GM18868 (cell line): ENCODE measurements at regions not wholly inside any gene's neighbourhood (a gene's known extent, or its start where the extent isn't known, plus 50 kb on each side); places are given as distances from the start of the nearest gene placed in this dataset.
"Not testable (repeated sequence)": the region's sequence is repeated elsewhere in the genome, so short reads cannot be mapped to it uniquely, and the experiment has no call there.

Source experiments
- ATAC-seq: cut with Tn5 transposase; IDR thresholded peaks from one replicate; pipeline ENCODE4 v1.9.1; 2021; ENCODE audit warnings: mild to moderate bottlenecking, moderate library complexity; ENCODE audit not compliant: unreplicated experiment

DNA sequence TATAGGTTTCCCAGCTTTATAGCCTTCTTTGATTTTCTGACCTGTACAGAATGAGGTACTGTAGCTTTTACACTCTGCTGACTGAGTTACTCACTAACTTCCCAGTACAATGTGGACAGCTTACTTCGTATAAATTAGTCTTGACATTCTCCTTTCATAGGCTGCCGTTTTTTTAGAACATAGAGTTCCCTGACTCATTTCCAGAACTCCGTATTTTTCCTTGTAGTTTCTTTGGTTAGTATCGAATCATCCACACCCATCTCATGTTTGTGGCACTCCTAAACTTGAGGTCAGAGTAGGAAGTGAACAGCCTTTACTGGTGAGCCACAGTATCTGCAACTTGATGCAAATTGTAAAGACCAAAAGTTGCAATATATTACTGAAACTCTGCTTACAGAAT lies 303.9 kb downstream of the SLITRK5 start:
- ATAC-seq: no peak

- not testable (repeated sequence) for ATAC-seq
Observed at GRCh38 chr13:87976650-87977049, 305.5 kb downstream of the SLITRK5 start.

DNA sequence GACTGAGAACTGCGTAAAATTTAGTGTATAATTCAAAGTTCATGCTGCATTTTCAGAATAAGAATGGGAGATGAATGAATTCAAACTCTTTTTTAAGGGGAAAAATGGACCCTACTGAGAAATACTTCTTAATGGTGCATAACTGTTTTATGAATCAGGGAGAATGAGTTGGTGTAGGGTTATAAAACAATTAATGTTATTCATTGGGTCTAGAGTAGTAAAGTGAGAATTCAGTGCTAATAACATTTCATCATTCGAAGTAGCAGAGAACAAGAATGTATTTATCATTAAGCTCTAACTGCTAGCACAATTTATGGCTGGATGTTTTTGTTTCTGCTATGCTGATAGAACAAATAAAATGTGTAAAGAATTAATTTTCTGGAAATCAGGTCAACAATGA lies 310.2 kb downstream of the SLITRK5 start:
- no peak for ATAC-seq

DNA sequence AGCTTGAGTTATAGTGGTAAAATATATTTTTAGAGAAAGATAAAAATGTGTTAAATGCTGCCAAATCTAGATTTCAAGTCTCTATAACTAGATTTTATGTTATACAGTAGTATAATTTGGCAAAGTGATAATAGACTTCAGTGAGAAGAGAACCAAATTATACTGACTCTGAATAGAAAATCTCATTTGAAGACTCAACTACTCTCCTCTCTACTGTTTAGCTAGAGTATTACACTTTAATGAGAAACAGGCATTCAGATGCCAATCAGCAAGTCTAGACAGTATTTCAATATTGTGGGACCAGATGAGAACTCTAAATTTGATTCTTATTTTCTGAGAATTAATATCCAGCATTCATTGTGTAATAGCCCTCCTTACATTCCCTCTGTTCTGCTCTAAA lies 311.2 kb downstream of the SLITRK5 start:
- ATAC-seq: no peak

- ATAC-seq: no peak
Observed at GRCh38 chr13:87986639-87987250, 315.6 kb downstream of the SLITRK5 start.

GRCh38 chr13:87998081-87998480 lies 326.9 kb downstream of the SLITRK5 start:
- ATAC-seq: no peak

DNA sequence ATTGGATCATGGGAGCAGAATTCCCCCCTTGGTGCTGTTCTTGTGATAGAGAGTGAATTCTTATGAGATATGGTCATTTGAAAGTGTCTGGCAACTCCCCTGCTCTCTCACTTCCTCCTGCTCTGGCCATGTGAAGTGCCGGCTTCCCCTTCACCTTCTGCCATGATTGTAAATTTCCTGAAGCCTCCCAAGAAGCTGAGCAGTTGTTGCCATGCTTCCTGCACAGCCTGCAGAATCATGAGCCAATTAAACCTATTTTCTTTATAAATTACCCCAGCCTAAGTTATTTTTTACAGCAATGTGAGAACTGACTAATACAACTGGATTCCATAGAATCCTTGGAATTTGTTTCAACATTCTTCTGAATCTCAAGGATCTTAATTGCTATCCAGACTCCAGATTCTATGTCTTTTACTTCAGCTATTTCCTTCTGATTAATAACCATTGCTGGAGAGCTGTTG lies 328.1 kb downstream of the SLITRK5 start:
- no peak for ATAC-seq

- ATAC-seq: no peak
Observed at GRCh38 chr13:87999788-88000187, 328.6 kb downstream of the SLITRK5 start.

GRCh38 chr13:88000239-88000638 lies 329.1 kb downstream of the SLITRK5 start:
- ATAC-seq: no peak

DNA sequence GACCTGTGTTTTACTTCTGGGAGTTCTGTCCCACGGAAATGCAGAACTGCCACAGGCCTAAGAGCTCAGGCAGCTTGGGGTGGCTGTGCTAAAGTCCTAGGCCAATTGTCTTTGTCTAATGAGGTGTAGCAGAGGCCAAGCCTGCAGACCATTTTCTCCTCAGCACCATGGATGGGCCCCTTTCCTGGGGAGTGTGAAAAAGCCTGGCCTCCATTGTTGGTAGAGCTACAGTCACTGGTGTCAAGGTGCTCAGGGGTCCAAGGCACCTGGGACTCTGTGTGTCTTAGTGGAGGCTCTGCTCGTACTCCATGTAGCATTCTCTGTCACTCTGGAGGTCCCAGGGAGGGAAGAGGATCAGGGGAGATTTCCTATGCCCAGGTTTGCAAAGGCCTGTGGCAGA lies 329.6 kb downstream of the SLITRK5 start:
- no peak for ATAC-seq

GRCh38 chr13:88005188-88005587 lies 334.0 kb downstream of the SLITRK5 start:
- no peak for ATAC-seq

GRCh38 chr13:88014527-88014926 lies 343.4 kb downstream of the SLITRK5 start:
- no peak for ATAC-seq

DNA sequence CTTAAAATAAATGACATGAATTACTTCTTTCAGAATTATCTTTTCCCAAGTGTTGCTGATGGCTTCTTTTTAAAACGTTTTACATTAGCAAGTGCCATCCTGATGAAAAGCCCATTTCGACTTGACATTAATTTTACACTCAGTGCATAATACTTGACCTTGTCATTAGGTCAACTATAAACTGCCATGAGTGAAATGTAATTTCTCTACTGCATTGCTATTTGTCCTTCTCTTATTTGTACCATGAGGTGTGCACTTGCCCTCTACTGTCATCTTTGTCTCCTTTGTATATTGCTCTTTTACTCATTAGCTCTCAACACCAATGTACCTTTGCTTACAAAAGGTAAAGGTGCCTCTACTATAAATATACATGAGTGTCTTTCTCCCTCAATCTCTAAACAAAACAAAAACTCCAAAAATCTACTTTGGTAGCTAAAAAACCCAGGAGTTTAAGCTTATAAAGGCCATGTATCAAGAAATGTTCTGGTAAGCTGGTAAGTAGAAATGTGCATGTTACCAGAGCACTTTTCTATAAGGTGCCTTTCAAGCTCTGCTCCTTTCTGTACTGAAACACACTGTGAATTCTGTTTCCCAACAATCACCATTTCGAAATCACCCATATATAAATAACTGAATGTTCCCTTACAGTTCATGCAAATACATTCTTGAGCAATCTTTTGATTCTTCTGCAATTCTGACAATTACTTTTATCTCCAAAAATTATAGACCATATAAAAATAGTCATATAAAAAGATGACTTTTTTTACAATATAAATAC lies 351.4 kb downstream of the SLITRK5 start:
- no peak for ATAC-seq

GRCh38 chr13:88026241-88026640 lies 355.1 kb downstream of the SLITRK5 start:
- no peak for ATAC-seq

GRCh38 chr13:88031980-88032559 lies 360.9 kb downstream of the SLITRK5 start:
- ATAC-seq: no peak

GRCh38 chr13:88036205-88036604 lies 365.0 kb downstream of the SLITRK5 start:
- not testable (repeated sequence) for ATAC-seq

DNA sequence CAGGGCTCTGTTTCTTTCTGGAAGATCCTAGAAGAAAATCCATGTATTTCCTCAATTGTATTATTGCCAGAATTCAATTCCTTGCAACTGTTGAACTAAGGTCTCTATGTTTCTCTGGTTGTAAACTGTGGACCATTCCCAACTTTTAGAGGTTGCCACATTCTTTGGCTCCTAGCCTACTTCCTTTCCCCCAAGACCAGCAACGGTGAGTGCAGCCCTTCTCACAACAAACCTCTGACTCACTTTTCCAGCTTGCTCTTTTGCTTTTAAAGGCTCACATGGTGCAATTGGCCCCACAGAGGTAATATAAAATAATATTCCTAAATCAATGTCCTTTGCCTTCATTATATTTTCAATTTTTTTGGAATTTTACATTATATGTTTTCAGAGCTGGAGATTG lies 371.3 kb downstream of the SLITRK5 start:
- no peak for ATAC-seq

- ATAC-seq: no peak
Observed at GRCh38 chr13:88051746-88052482, 380.7 kb downstream of the SLITRK5 start.

- ATAC-seq: no peak
Observed at GRCh38 chr13:88063741-88064140, 392.6 kb downstream of the SLITRK5 start.

DNA sequence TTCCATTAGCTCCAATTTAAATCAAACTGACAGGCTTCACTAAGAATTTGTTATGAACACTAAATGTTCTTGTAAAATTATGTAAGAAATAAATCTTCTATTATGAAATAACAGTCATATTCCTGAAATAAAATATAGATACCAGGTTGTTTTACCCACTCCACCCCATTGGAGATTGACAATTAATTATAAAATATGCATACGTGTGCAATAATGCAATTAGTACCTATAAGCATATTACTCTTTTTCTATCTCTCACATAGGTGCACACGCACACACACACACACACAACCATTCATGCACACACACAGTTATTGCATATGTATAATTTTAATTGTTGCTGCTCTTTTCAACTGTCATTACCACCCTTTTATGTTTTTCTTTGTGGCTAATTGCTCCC lies 395.7 kb downstream of the SLITRK5 start:
- ATAC-seq: no peak

GRCh38 chr13:88068316-88068715 lies 397.1 kb downstream of the SLITRK5 start:
- no peak for ATAC-seq
